ENCODE measurements at regions not wholly inside any gene's neighbourhood (a gene's known extent, or its start where the extent isn't known, plus 50 kb on each side); places are given as distances from the start of the nearest gene placed in this dataset.

- TF ChIP-seq CTCF (conservative IDR thresholded peaks at IDR 0.05; ENCODE audit: low read depth, low read length) (no peak), EZH2 (IDR thresholded peaks at IDR 0.05; ENCODE audit: borderline replicate concordance, low read depth, low read length, poor library complexity, severe bottlenecking) (no peak)
These were observed 277.5 kb upstream of the DYNLRB2 start for GRCh38 chr16:80263181-80263823.
